OCI-LY3 (cell line): ENCODE measurements at regions not wholly inside any gene's neighbourhood (a gene's known extent, or its start where the extent isn't known, plus 50 kb on each side); places are given as distances from the start of the nearest gene placed in this dataset.

Source experiments
- H2AFZ ChIP-seq: fragments of 200-600, 300-600 bp; shearing (Covaris generic); 2 replicates; pipeline ENCODE4 v1.6.0; 2014; ENCODE audit warnings: antibody characterized with exemption, low read depth, low read length
- H3K27ac ChIP-seq: fragments of 200-600, 300-600 bp; sonication (generic); 2 replicates; pipeline ENCODE4 v1.5.1; 2014; ENCODE audit warnings: mild to moderate bottlenecking, low read length, moderate library complexity, mixed read lengths
- H3K27me3 ChIP-seq: fragments of 200-600, 300-600 bp; sonication (generic); 2 replicates; pipeline ENCODE4 v1.6.1; 2014; ENCODE audit warnings: low read depth, low read length, mixed read lengths
- H3K36me3 ChIP-seq: fragments of 200-600, 300-600 bp; sonication (generic); replicated peaks from 2 replicates; pipeline ENCODE3; 2014; ENCODE audit warnings: low read depth, low read length, mixed read lengths
- H3K4me1 ChIP-seq: fragments of 300-600, 200-600 bp; sonication (generic); 2 replicates; pipeline ENCODE4 v1.6.1; 2014; ENCODE audit warnings: low read length, mixed read lengths
- H3K4me2 ChIP-seq: fragments of 200-600, 300-600 bp; sonication (generic); 2 replicates; pipeline ENCODE4 v1.6.1; 2014; ENCODE audit warnings: low read length, mixed read lengths
- H3K4me3 ChIP-seq: fragments of 300-600, 200-600 bp; sonication (generic); 2 replicates; pipeline ENCODE4 v1.5.1; 2014; ENCODE audit warnings: antibody characterized with exemption, mild to moderate bottlenecking, low read length, moderate library complexity
- H3K79me2 ChIP-seq: fragments of 300-600, 200-600 bp; shearing (Covaris generic); 2 replicates; pipeline ENCODE4 v1.6.1; 2014; ENCODE audit warnings: mild to moderate bottlenecking, low read length, mixed read lengths
- H3K9ac ChIP-seq: fragments of 300-600, 200-600 bp; shearing (Covaris generic); 2 replicates; pipeline ENCODE4 v1.6.0; 2014; ENCODE audit warnings: mild to moderate bottlenecking, low read length, moderate library complexity
- H3K9me3 ChIP-seq: fragments of 200-600, 300-600 bp; shearing (Covaris generic); 2 replicates; pipeline ENCODE4 v1.6.1; 2014; ENCODE audit warnings: low read length, mixed read lengths; ENCODE audit not compliant: insufficient read depth
- H4K20me1 ChIP-seq: fragments of 200-600, 300-600 bp; sonication (generic); 2 replicates; pipeline ENCODE4 v1.6.1; 2016; ENCODE audit warnings: low read length, mixed read lengths; ENCODE audit not compliant: insufficient read depth
- CTCF ChIP-seq: fragments of 200-600, 300-600 bp; sonication (generic); IDR thresholded peaks from 2 replicates; pipeline ENCODE4 v1.5.1; 2014; ENCODE audit warnings: antibody characterized with exemption, low read length, low read depth
- EZH2phosphoT487 ChIP-seq: fragments of 200-600 bp; shearing (Covaris generic); IDR thresholded peaks from 2 replicates; pipeline ENCODE4 v1.6.1; 2018; ENCODE audit warnings: antibody characterized with exemption, mixed run types, low read depth

- no peaks in the 10 kb centered on the region for H3K79me2 ChIP-seq
- no peak overlapping the region for H2AFZ ChIP-seq
- no peak overlapping the region for H3K27ac ChIP-seq
- no peak overlapping the region for H3K4me2 ChIP-seq
- H3K27me3 ChIP-seq = peaks cover 28% of the 10 kb centered on the region; the same call in 1 of the 2 replicates
- no peaks in the 10 kb centered on the region for H3K36me3 ChIP-seq
- H4K20me1 ChIP-seq = no peaks in the 10 kb centered on the region
- no peak for TF ChIP-seq CTCF
- no peak for TF ChIP-seq EZH2phosphoT487
- H3K4me1 ChIP-seq = no peaks in the 10 kb centered on the region
- H3K9ac ChIP-seq = no peak overlapping the region
- H3K4me3 ChIP-seq = no peak overlapping the region
- H3K9me3 ChIP-seq = no peaks in the 10 kb centered on the region
Measured at GRCh38 chr6:44507014-44507413, 119.5 kb downstream of the CDC5L start.

- Histone ChIP-seq H3K9ac (no peak overlapping the region), H3K36me3 (no peaks in the 10 kb centered on the region), H2AFZ (no peak overlapping the region), H3K27ac (no peak overlapping the region), H3K4me1 (no peaks in the 10 kb centered on the region), H3K4me2 (no peak overlapping the region), H4K20me1 (no peaks in the 10 kb centered on the region), H3K79me2 (no peaks in the 10 kb centered on the region), H3K4me3 (no peak overlapping the region), H3K27me3 (peaks cover 13% of the 10 kb centered on the region; the same call in 1 of the 2 replicates), H3K9me3 (no peaks in the 10 kb centered on the region)
- TF ChIP-seq EZH2phosphoT487 = no peak
- no peak for TF ChIP-seq CTCF
Measured at GRCh38 chr6:44508646-44509045, 121.1 kb downstream of the CDC5L start.

- H3K4me1 ChIP-seq = no peaks in the 10 kb centered on the region
- no peak overlapping the region for H3K9ac ChIP-seq
- no peak for TF ChIP-seq CTCF
- no peak for TF ChIP-seq EZH2phosphoT487
- H3K27me3 ChIP-seq = no peaks in the 10 kb centered on the region
- H4K20me1 ChIP-seq = no peaks in the 10 kb centered on the region
- H3K27ac ChIP-seq = no peak overlapping the region
- H3K36me3 ChIP-seq = no peaks in the 10 kb centered on the region
- H2AFZ ChIP-seq = no peak overlapping the region
- H3K4me2 ChIP-seq = no peak overlapping the region
- H3K9me3 ChIP-seq = no peaks in the 10 kb centered on the region
- H3K4me3 ChIP-seq = no peak overlapping the region
- H3K79me2 ChIP-seq = no peaks in the 10 kb centered on the region
Measured at GRCh38 chr6:44511126-44511525, 123.6 kb downstream of the CDC5L start.

- no peak overlapping the region for H3K27ac ChIP-seq
- H2AFZ ChIP-seq = no peak overlapping the region
- H3K79me2 ChIP-seq = no peaks in the 10 kb centered on the region
- H3K36me3 ChIP-seq = no peaks in the 10 kb centered on the region
- no peaks in the 10 kb centered on the region for H3K9me3 ChIP-seq
- no peak overlapping the region for H3K4me2 ChIP-seq
- H3K9ac ChIP-seq = no peak overlapping the region
- TF ChIP-seq EZH2phosphoT487 = no peak
- TF ChIP-seq CTCF = no peak
- no peaks in the 10 kb centered on the region for H4K20me1 ChIP-seq
- H3K27me3 ChIP-seq = 0 out of 2 replicates have a peak, but pooled peaks cover 6% of the 10 kb centered on the region
- H3K4me3 ChIP-seq = no peak overlapping the region
- H3K4me1 ChIP-seq = no peaks in the 10 kb centered on the region
Measured at GRCh38 chr6:44512868-44513741, 125.6 kb downstream of the CDC5L start.
